Choroid plexus epithelial cell (primary cell): ENCODE measurements at regions not wholly inside any gene's neighbourhood (a gene's known extent, or its start where the extent isn't known, plus 50 kb on each side); places are given as distances from the start of the nearest gene placed in this dataset.

ENCODE experiments used
- DNase-seq: peaks from one replicate; pipeline ENCODE4 v3.0.0-alpha.2; 2010; ENCODE audit warnings: low read depth
- H3K4me3 ChIP-seq: 2 replicates; pipeline ENCODE4 v1.5.1; 2011; ENCODE audit warnings: low read depth, mild to moderate bottlenecking, control low read depth, low read length, moderate library complexity
- TF ChIP-seq, protein P1 (sequence below): conservative IDR thresholded peaks from 2 replicates; pipeline ENCODE4 v1.5.1; 2011; ENCODE audit warnings: low read depth, mild to moderate bottlenecking, control low read depth, inconsistent platforms, low read length, moderate library complexity

DNA sequence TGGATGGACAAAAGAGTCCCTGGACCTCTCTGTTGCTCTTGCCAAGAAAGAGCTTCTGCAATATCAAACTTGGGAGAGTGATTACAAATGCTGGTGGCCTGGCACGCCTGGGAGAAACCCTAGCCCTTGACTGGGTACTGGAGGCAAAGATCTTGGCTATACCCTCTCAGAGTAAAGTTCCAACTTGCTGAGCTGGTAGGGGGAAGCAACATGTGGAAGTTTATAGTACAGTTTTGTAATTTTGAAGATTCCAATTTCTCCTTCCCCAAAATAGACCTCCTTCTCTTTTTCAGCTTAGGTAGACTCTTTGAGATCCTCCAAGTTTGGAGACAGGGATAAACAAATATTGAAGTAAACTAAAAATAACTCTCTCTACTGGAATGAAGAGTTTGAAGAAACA is 645.3 kb downstream of the NR4A2 start:
- no peak overlapping the region for H3K4me3 ChIP-seq
- DNase-seq, result no peak
- TF ChIP-seq, protein P1, sequence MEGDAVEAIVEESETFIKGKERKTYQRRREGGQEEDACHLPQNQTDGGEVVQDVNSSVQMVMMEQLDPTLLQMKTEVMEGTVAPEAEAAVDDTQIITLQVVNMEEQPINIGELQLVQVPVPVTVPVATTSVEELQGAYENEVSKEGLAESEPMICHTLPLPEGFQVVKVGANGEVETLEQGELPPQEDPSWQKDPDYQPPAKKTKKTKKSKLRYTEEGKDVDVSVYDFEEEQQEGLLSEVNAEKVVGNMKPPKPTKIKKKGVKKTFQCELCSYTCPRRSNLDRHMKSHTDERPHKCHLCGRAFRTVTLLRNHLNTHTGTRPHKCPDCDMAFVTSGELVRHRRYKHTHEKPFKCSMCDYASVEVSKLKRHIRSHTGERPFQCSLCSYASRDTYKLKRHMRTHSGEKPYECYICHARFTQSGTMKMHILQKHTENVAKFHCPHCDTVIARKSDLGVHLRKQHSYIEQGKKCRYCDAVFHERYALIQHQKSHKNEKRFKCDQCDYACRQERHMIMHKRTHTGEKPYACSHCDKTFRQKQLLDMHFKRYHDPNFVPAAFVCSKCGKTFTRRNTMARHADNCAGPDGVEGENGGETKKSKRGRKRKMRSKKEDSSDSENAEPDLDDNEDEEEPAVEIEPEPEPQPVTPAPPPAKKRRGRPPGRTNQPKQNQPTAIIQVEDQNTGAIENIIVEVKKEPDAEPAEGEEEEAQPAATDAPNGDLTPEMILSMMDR, result no peak

DNA sequence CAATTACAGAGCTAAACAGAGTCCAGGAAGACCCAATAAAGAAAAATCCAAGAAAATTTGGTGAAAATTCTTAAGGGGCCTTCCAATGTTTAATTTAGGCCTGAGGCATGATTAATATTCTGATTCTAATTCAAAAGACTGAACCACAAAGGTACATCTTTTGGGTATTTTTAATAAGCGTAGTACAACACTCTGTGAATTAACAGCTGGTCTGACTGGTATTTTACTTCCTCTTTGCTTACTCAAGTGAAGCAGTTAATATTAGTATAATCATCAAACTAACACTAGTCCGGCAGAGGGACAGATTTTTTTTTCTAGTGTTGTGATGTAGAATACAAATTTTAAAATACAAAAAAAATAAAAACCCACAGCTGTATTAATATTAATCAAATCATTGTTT is 652.9 kb downstream of the NR4A2 start:
- TF ChIP-seq, protein P1, result no peak
- H3K4me3 ChIP-seq, result no peak overlapping the region
- no peak for DNase-seq

DNA sequence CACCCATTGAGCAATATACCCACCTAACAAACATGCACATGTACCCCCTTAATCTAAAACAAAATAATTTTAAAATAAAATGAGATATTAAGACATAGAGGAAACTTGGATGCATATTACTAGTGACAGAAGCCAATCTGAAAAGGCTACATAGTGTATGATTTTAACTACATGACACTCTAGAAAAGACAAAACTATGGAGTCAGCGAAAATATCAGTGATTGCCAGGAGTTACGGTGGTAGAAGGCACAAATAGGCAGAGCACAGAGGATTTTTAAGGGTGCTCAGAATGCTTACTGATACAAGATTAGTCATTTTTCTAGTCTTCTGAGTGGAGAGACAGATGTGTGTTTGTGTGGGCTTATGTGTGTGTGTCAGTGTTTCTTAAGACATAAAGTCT is 656.6 kb downstream of the NR4A2 start:
- TF ChIP-seq, protein P1, result no peak
- no peak for DNase-seq
- H3K4me3 ChIP-seq, result no peak overlapping the region

DNA sequence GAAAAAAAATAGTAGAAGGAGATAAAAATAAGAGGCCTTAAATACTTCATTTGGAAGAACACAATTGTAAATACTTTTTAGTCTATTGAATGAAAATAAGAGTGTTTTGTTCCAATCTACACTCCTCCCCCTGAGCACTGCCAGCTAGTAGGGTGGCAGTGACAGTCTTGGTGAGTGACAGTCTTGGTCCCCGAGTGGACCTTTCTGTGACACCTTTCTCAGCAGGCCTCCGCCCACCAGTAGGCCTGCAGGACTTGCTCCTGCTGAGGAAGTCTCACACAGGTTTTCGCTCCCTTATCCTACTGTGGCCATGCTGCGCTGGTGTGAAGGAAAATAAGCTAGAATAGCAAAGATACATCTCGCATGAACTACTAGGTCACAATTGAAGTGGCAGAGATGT is 666.8 kb downstream of the NR4A2 start:
- TF ChIP-seq, protein P1, result no peak
- H3K4me3 ChIP-seq, result no peak overlapping the region
- DNase-seq, result no peak

DNA sequence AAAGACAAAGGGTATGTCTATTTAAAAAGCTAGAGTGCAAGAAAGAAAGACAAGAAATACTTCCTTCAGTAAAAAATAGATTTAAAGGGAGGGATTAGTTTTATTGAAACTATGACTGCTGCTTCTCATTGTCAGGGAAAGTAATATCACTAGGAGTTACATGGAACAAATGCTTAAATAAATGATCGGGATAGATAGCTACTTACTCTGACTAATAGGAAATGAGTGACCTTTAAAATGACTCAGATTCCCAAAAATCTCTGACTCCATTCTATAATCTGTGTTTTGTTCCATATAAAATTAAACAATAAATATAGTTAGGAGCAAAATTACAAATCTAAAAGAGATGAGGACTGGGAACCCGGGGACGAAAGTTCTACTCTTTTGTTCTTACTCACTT is 669.3 kb downstream of the NR4A2 start:
- no peak overlapping the region for H3K4me3 ChIP-seq
- DNase-seq, result no peak
- TF ChIP-seq, protein P1, result no peak

DNA sequence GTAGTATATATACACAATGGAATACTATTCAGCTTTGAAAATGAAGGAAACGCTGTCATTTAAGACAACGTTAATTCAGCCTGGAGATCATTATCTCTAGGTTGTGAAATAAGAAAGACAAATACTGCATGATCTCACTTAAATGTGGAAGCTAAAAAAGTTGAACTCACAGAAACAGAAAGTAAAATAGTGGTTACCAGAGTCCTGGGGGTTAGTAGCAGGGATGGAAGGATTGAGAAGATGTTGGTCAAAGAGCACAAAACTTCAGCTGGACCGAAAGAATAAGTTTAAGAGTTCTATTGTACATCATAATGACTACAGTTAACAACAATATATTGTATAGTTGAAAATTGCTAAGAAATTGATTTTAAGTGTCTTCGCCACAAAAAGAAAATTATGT is 670.3 kb downstream of the NR4A2 start:
- DNase-seq, result no peak
- TF ChIP-seq, protein P1, result no peak
- no peak overlapping the region for H3K4me3 ChIP-seq

DNA sequence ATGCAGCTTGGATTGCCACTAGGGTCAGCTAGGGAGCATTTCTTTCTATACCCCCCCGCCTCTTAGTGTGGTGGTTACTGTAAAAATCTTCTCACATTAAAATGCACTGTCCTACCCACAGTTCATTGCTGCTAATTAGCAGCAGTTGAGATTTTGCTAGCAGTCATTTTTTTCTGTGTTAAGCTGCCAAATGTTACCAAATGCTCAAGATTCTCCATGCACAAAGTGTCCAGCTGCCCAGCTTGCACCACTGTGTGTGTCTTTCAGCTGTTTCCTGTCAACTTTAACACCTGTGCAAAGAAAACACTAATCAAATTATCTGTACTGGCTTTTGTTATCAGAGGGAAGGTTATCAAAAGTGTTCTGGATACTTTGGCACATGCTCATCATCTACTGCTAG is 679.3 kb downstream of the NR4A2 start:
- no peak for DNase-seq
- no peak overlapping the region for H3K4me3 ChIP-seq
- TF ChIP-seq, protein P1, result no peak
